ENCODE measurements at regions not wholly inside any gene's neighbourhood (a gene's known extent, or its start where the extent isn't known, plus 50 kb on each side); places are given as distances from the start of the nearest gene placed in this dataset.

GRCh38 chr2:118490330-118490729, 357.1 kb downstream of the EN1 start:
- TF ChIP-seq, protein P1, sequence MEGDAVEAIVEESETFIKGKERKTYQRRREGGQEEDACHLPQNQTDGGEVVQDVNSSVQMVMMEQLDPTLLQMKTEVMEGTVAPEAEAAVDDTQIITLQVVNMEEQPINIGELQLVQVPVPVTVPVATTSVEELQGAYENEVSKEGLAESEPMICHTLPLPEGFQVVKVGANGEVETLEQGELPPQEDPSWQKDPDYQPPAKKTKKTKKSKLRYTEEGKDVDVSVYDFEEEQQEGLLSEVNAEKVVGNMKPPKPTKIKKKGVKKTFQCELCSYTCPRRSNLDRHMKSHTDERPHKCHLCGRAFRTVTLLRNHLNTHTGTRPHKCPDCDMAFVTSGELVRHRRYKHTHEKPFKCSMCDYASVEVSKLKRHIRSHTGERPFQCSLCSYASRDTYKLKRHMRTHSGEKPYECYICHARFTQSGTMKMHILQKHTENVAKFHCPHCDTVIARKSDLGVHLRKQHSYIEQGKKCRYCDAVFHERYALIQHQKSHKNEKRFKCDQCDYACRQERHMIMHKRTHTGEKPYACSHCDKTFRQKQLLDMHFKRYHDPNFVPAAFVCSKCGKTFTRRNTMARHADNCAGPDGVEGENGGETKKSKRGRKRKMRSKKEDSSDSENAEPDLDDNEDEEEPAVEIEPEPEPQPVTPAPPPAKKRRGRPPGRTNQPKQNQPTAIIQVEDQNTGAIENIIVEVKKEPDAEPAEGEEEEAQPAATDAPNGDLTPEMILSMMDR (IDR thresholded peaks at IDR 0.05; ENCODE audit: low read depth, low read length, poor library complexity, severe bottlenecking): no peak
- no peak for TF ChIP-seq EZH2phosphoT487 (IDR thresholded peaks at IDR 0.05; ENCODE audit: borderline replicate concordance, low read length)

Measured in DOHH2 (cell line).